GM10266 (cell line): ENCODE measurements at regions not wholly inside any gene's neighbourhood (a gene's known extent, or its start where the extent isn't known, plus 50 kb on each side); places are given as distances from the start of the nearest gene placed in this dataset.

ENCODE experiments used
- DNase-seq: peaks from one replicate; pipeline ENCODE4 v3.0.0; 2012; ENCODE audit errors: extremely low spot score
- TF ChIP-seq, protein P1 (sequence below): IDR thresholded peaks from 2 replicates; pipeline ENCODE4 v1.5.1; 2012; ENCODE audit warnings: mild to moderate bottlenecking, low read depth; ENCODE audit not compliant: control insufficient read depth, insufficient read depth; ENCODE audit errors: missing control alignments

DNA sequence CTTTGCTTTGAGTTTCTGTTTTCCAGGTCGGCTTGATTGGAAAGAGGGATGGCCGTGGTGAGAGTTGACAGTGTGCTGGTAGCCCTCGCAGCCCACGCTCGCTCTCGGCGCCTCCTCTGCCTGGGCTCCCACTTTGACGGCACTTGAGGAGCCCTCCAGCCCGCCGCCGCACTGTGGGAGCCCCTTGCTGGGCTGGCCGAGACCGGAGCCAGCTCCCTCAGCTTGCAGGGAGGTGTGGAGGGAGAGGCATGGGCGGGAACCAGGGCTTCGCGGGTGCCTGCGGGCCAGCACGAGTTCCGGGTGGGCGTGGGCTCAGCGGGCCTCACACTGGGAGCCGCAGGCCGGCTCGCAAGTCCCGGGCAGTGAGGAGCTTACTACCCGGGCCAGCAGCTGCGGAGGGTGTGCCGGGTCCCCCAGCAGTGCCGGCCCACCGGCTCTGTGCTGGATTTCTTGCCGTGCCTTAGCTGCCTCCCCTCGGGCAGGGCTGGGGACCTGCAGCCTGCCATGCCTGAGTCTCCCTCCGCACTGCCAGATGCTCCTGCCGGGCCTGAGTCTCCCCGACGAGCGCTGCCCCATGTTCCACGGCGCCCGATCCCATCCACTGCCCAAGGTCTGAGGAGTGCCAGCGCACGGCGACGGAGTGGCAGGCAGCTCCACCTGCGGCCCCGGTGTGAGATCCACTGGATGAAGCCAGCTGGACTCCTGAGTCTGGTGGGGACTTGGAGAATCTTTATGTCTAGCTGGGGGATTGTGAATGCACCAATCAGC, 166.4 kb upstream of the FAT1 start:
- DNase-seq: no peak
- TF ChIP-seq, protein P1, sequence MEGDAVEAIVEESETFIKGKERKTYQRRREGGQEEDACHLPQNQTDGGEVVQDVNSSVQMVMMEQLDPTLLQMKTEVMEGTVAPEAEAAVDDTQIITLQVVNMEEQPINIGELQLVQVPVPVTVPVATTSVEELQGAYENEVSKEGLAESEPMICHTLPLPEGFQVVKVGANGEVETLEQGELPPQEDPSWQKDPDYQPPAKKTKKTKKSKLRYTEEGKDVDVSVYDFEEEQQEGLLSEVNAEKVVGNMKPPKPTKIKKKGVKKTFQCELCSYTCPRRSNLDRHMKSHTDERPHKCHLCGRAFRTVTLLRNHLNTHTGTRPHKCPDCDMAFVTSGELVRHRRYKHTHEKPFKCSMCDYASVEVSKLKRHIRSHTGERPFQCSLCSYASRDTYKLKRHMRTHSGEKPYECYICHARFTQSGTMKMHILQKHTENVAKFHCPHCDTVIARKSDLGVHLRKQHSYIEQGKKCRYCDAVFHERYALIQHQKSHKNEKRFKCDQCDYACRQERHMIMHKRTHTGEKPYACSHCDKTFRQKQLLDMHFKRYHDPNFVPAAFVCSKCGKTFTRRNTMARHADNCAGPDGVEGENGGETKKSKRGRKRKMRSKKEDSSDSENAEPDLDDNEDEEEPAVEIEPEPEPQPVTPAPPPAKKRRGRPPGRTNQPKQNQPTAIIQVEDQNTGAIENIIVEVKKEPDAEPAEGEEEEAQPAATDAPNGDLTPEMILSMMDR: no peak

DNA sequence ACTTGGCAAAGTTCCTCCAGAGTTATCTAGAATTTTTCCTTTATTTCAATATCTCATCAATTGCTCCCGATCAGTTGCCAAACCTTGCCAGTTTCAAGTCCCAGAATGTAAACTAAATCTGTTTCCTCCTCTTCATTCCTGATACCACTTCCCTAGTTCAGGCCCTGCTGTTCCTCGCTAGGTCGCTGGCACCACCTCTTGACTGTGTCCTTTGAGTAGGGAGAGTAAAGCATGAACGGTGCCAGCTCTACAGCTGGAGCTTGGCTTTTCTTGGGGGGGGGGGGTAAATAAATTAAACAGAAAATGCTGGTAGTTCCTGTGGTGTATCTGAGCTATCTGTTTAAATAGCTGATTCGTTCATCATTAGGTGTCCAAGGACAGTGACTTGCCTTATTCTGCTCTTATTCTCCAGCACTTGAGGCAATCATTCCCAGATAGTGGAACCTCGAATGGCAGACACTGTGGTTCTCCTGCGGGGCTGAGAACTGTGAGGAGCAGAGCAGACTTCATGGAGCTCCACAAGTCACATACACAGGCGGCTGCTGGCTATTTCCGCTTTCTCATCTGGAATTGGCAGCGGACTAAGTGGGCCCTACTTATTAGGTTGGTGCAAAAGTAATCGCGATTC, 168.3 kb upstream of the FAT1 start:
- TF ChIP-seq, protein P1: no peak

DNA sequence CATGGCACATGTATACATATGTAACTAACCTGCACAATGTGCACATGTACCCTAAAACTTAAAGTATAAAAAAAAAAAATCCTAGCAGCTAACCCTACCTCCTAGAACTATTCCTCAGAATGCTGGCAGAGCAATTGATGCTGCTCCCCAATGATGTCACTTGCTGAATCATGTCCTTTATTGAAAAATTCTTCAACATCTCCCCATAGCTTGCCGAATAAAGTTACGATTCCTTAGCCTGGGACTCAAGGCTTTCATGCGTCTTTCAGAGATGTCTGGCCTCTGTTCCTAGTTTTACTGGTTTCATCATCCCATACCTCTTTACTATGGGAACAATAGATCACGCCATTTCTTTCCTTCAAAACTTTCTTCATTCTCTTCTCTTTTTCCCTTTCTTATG, 174.7 kb upstream of the FAT1 start:
- DNase-seq: no peak
- TF ChIP-seq, protein P1: no peak

More for the DNA sequence above, 168.3 kb upstream of the FAT1 start:
- no peak for DNase-seq

DNA sequence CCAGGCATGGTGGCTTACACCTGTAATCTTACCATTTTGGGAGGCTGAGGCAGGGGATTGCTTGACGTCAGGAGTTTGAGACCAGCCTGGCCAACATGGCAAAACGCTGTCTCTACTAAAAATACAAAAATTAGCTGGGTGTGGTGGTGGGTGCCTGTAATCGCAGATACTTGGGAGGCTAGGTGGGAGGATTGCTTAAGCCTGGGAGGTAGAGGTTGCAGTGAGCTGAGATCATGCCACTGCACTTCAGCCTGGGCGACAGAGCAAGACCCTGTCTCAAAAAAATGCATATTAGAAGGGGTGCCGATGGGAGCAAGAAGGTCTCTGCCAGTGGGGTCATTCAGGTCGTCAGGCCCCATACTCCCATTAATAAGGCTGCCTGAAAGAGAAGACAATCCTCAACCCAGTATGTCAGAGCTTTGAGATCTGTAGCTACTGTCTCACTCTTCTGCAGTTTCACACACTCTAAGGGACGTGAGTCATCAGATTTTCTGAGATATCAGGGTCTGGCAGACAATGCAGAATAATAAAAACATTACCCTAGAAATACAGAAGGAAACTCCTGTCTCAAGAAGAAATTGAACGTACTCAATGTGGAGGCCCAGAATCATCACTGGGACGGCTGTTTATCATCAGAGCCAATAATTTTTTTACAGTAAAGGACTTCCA, 176.7 kb upstream of the FAT1 start:
- DNase-seq: no peak
- TF ChIP-seq, protein P1: no peak

DNA sequence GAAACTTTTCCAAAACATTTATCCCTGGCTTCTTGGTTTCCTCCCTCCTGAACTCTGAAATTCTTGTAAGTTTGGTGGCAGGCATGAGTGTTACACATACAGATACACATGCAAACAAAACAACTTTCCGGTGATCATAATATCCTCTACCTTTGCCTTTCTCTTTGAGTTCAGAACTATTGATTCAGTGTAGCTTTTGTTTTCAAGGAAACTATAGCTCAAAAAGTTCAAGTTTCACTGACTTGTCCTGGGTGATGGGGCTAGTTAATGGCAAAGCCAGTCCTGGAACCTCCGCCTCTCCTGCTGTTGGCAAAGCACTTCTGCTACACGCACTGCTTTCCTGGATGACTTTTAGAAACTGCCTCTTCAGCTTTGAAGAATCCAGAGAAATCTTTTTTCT, 177.3 kb upstream of the FAT1 start:
- TF ChIP-seq, protein P1: no peak
- no peak for DNase-seq

DNA sequence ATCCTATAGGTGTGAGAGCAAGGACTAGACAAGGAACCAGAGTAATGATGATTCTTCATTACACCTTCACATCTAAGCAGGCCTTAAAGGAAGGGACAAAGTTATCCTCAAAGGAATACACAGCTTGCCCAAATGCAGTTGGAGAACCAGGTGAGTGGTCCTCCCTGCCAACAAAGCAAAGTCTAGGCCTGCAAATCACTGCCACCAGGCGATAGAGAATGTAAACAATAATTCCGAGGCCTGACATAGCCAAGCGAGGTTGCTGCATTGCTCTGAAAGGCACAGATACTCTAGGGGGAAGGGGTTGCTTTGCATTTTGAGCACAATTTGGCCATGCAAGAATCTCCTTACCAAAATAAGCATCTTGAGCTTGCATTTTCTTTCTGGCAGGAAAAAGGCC, 178.2 kb upstream of the FAT1 start:
- no peak for DNase-seq
- TF ChIP-seq, protein P1: no peak

DNA sequence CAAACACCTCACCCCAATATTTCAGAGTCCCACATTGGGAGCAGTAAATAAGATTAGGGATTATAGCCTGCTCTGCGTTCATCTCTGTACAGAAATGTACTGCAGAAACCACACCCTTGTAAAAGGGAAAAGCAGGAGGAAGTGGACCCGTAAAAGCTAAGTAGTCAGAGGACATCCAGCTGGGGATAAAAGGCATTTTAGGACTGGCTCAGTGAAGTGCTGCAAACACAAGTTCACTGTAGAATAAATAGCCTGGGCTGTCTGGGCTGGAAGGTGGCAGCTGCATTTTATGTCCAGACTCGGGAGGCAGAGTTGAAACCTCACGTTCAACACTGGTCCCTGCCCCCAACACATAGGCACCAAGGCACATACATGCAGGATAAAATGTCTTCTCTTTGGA, 178.7 kb upstream of the FAT1 start:
- no peak for DNase-seq
- TF ChIP-seq, protein P1: no peak
